ENCODE measurements at regions not wholly inside any gene's neighbourhood (a gene's known extent, or its start where the extent isn't known, plus 50 kb on each side); places are given as distances from the start of the nearest gene placed in this dataset.
"Not testable (repeated sequence)": the region's sequence is repeated elsewhere in the genome, so short reads cannot be mapped to it uniquely, and the experiment has no call there.

DNA sequence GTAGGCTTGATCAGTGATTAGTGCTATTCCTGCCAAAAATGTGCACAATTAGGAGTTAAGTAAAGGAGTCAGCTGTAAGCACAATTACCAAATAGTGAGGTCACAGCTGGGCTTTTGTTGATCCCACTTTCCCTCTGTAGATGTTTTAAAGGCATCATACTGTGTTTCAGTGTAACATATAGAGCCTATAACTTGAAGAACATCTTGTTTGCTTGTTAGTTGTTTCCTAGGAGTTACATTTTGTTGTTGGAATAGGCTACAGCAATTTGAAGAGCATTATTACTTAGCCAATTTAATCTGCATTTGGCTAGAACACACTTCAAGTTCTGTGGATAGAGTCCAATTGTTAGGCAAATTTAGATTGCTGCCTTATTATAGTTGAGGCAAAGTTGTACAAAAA is 210.7 kb upstream of the MAD2L1 start:
- no peaks in the 10 kb centered on the region for H3K36me3 ChIP-seq
- H3K27me3 ChIP-seq (ENCODE audit: low read depth) = no peaks in the 10 kb centered on the region
- DNase-seq = no peak
- no peaks in the 10 kb centered on the region for H3K9me3 ChIP-seq (replicated peaks)
- no peak overlapping the region for H3K4me3 ChIP-seq
- H3K27ac ChIP-seq (replicated peaks) = no peak overlapping the region
- TF ChIP-seq, protein P1, sequence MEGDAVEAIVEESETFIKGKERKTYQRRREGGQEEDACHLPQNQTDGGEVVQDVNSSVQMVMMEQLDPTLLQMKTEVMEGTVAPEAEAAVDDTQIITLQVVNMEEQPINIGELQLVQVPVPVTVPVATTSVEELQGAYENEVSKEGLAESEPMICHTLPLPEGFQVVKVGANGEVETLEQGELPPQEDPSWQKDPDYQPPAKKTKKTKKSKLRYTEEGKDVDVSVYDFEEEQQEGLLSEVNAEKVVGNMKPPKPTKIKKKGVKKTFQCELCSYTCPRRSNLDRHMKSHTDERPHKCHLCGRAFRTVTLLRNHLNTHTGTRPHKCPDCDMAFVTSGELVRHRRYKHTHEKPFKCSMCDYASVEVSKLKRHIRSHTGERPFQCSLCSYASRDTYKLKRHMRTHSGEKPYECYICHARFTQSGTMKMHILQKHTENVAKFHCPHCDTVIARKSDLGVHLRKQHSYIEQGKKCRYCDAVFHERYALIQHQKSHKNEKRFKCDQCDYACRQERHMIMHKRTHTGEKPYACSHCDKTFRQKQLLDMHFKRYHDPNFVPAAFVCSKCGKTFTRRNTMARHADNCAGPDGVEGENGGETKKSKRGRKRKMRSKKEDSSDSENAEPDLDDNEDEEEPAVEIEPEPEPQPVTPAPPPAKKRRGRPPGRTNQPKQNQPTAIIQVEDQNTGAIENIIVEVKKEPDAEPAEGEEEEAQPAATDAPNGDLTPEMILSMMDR (IDR thresholded peaks at IDR 0.05; ENCODE audit: borderline replicate concordance) = no peak
- intact Hi-C loops (cut with micrococcal nuclease) = no loop called here
- no peaks in the 10 kb centered on the region for H3K4me1 ChIP-seq

DNA sequence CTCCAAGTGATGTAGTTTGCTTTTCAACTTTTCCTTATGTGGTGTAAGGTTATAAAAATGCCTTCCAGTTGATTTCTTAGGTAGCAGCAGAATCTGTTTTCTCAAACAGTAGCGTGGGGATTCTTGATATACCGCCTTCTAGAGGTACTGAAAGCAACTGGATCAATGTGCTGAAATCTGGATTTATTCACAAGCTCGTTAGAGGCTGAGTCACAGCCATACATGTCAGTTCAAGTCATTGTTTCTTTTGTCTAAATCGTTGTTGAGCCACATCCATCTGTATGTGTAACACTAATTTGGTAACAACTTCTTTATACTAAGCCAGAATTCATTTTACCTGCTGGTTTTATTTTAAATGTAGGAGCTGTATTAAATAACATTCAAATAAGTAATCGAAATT is 200.0 kb upstream of the MAD2L1 start:
- no peaks in the 10 kb centered on the region for H3K9me3 ChIP-seq (replicated peaks)
- no peak overlapping the region for H3K27ac ChIP-seq (replicated peaks)
- TF ChIP-seq, protein P1 (IDR thresholded peaks at IDR 0.05; ENCODE audit: borderline replicate concordance) = no peak
- no peak for DNase-seq
- no peaks in the 10 kb centered on the region for H3K36me3 ChIP-seq
- H3K4me3 ChIP-seq = no peak overlapping the region
- intact Hi-C loops (cut with micrococcal nuclease) = no loop called here
- H3K27me3 ChIP-seq (ENCODE audit: low read depth) = no peaks in the 10 kb centered on the region
- H3K4me1 ChIP-seq = no peaks in the 10 kb centered on the region

DNA sequence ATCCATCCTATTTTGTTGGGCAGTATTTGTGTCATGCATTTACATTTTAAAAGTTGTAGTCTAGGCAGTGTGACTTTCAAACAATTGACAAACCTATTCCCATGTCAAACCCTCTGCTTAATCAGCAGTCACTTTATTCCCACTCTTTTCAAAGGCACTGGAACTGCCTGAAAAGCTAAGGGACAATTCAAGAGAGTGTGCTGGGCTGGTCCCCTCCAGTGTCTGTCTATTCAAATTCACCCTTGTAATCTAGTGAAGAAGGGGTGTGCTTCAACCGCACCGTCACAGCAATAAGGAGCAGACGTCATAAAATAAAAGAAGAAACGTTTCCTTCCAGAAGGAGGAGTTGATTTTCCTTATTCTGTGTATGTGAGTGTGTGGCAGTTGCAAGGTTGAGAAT is 197.0 kb upstream of the MAD2L1 start:
- H3K27ac ChIP-seq (replicated peaks) = no peak overlapping the region
- H3K27me3 ChIP-seq (ENCODE audit: low read depth) = no peaks in the 10 kb centered on the region
- H3K4me1 ChIP-seq = no peaks in the 10 kb centered on the region
- no peaks in the 10 kb centered on the region for H3K9me3 ChIP-seq (replicated peaks)
- no peak overlapping the region for H3K4me3 ChIP-seq
- TF ChIP-seq, protein P1 (IDR thresholded peaks at IDR 0.05; ENCODE audit: borderline replicate concordance) = no peak
- DNase-seq = no peak
- intact Hi-C loops (cut with micrococcal nuclease) = no loop called here
- no peaks in the 10 kb centered on the region for H3K36me3 ChIP-seq

DNA sequence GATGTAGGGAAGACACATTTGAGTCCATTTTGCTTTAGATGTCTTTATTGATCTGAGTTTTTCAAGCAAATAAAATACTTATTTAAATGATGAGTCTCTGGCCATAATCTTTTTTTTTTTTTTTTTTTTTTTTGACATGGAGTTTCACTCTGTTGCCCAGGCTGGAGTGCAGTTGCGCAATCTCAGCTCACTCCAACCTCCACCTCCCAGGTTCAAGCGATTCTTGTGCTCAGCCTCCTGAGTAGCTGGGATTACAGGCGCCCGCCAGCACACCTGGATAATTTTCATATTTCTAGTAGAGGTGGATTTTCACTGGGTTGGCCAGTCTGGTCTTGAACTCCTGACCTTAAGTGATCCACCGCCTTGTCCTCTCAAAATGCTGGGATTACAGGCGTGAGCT is 194.5 kb upstream of the MAD2L1 start:
- Histone ChIP-seq H3K4me1 (no peaks in the 10 kb centered on the region), H3K36me3 (no peaks in the 10 kb centered on the region), H3K9me3 (replicated peaks) (no peaks in the 10 kb centered on the region), H3K27me3 (ENCODE audit: low read depth) (no peaks in the 10 kb centered on the region), H3K27ac (replicated peaks) (no peak overlapping the region), H3K4me3 (no peak overlapping the region)
- intact Hi-C loops (cut with micrococcal nuclease) = no loop called here
- no peak for DNase-seq
- TF ChIP-seq, protein P1 (IDR thresholded peaks at IDR 0.05; ENCODE audit: borderline replicate concordance) = no peak

DNA sequence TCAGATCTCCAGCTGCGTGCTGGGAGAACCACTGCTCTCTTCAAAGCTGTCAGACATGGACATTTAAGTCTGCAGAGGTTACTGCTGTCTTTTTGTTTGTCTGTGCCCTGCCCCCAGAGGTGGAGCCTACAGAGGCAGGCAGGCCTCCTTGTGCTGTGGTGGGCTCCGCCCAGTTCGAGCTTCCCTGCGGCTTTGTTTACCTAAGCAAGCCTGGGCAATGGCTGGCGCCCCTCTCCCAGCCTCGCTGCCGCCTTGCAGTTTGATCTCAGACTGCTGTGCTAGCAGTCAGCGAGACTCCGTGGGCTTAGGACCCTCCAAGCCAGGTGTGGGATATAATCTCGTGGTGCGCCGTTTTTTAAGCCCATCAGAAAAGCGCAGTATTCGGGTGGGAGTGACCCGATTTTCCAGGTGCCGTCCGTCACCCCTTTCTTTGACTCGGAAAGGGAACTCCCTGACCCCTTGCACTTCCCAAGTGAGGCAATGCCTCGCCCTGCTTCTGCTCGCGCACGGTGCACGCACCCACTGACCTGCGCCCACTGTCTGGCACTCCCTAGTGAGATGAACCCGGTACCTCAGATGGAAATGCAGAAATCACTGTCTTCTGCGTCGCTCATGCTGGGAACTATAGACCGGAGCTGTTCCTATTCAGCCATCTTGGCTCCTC is 189.6 kb upstream of the MAD2L1 start:
- intact Hi-C loops (cut with micrococcal nuclease); H3K27ac ChIP-seq (replicated peaks); H3K36me3 ChIP-seq; H3K27me3 ChIP-seq (ENCODE audit: low read depth); H3K4me3 ChIP-seq; H3K9me3 ChIP-seq (replicated peaks); DNase-seq; H3K4me1 ChIP-seq: not testable (repeated sequence)

DNA sequence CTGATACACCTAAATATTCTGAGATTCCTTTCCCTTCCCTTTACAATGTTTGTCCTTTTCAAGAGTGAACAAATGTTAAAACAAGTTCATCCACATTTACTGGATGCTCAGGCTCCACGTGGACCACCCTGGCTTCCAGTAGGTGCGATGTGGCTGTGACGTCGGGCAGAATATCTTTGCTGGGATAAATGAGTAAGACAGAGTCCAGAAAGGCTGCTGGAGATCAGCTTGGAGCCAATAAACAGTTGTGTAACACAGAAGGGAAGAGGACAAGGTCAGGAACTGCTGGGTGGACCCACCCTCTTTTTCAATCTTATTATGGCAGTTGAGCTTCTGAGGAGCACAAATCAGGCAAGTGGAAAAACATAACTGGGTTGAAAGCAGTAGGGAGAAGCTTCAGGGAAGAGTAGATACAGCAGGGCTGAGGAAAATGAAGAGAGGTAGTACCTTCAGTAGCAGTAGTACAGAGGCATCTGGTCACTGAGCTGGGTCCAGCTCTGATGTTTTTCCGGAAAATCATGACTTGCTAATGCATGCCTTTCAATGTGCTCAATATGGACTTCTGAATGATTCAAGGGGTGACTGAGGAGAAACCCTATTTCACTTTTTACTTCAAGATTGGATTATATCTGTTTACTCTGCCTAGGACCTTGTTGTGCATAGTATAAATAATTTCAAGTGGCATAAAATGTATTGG is 171.8 kb upstream of the MAD2L1 start:
- TF ChIP-seq, protein P1 (IDR thresholded peaks at IDR 0.05; ENCODE audit: borderline replicate concordance) = no peak
- no peaks in the 10 kb centered on the region for H3K9me3 ChIP-seq (replicated peaks)
- H3K4me3 ChIP-seq = no peak overlapping the region
- H3K27me3 ChIP-seq (ENCODE audit: low read depth) = no peaks in the 10 kb centered on the region
- DNase-seq = no peak
- H3K36me3 ChIP-seq = no peaks in the 10 kb centered on the region
- H3K27ac ChIP-seq (replicated peaks) = no peak overlapping the region
- intact Hi-C loops (cut with micrococcal nuclease) = no loop called here
- H3K4me1 ChIP-seq = no peaks in the 10 kb centered on the region

Measured in left ventricle myocardium inferior (tissue), 1 donor.